C4-2B (cell line): ENCODE measurements at regions not wholly inside any gene's neighbourhood (a gene's known extent, or its start where the extent isn't known, plus 50 kb on each side); places are given as distances from the start of the nearest gene placed in this dataset.

Experiments used
- ZFX ChIP-seq: fragments of 450-650 bp; IDR thresholded peaks from 2 replicates; pipeline ENCODE4 v1.6.1; 2017
- TF ChIP-seq, protein P1 (sequence below): fragments of 450-650 bp; conservative IDR thresholded peaks from 2 replicates; pipeline ENCODE4 v1.5.1; 2017; ENCODE audit warnings: mild to moderate bottlenecking

DNA sequence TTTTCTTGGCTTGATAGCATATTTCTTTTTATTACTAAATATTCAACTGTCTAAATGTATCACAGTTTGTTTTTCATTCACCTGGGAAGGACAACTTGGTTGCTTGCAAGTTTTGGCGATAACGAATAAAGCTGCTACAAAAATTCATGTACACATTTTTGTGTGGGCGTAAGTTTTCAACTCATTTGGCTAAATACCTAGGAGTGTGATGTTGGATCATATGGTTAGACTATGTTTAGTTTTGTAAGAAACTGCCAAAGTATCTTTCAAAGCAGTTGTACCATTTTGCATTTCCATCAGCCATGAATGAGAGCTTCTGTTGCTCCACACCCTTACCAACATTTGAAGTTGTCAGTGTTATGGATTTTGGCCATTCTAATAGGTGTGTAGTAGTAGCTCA lies 428.0 kb downstream of the ACTL7B start:
- TF ChIP-seq, protein P1, sequence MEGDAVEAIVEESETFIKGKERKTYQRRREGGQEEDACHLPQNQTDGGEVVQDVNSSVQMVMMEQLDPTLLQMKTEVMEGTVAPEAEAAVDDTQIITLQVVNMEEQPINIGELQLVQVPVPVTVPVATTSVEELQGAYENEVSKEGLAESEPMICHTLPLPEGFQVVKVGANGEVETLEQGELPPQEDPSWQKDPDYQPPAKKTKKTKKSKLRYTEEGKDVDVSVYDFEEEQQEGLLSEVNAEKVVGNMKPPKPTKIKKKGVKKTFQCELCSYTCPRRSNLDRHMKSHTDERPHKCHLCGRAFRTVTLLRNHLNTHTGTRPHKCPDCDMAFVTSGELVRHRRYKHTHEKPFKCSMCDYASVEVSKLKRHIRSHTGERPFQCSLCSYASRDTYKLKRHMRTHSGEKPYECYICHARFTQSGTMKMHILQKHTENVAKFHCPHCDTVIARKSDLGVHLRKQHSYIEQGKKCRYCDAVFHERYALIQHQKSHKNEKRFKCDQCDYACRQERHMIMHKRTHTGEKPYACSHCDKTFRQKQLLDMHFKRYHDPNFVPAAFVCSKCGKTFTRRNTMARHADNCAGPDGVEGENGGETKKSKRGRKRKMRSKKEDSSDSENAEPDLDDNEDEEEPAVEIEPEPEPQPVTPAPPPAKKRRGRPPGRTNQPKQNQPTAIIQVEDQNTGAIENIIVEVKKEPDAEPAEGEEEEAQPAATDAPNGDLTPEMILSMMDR, result no peak
- no peak for TF ChIP-seq ZFX
